ENCODE measurements at regions not wholly inside any gene's neighbourhood (a gene's known extent, or its start where the extent isn't known, plus 50 kb on each side); places are given as distances from the start of the nearest gene placed in this dataset.

GRCh38 chr9:110115826-110116542, 92.0 kb downstream of the C9orf152 start:
- TF ChIP-seq CEBPB (IDR thresholded peaks at IDR 0.05; ENCODE audit: low read depth, low read length) (peak; percentile 98), USF2 (IDR thresholded peaks at IDR 0.05; ENCODE audit: low read depth, low read length) (no peak), POLR2A (IDR thresholded peaks at IDR 0.05; ENCODE audit: low read depth, low read length) (peak; percentile 66; the same call in 1 of the 2 replicates)
- POLR2A ChIA-PET (ENCODE audit: unreplicated experiment) = interaction anchor here (0.9 kb wide), 1 partner anchor 10 kb away, joined by 3 read pairs; no protein-coding TSS in a partner anchor
- H4K8ac ChIP-seq (ENCODE audit: low read depth in 2 of 2, low read length in 2 of 2) = peak overlapping the region; percentile 58 to 88
- H3K9me1 ChIP-seq (ENCODE audit: insufficient read depth, low read length) = peaks cover 35% of the 10 kb centered on the region
- H2BK20ac ChIP-seq (ENCODE audit: low read depth, low read length) = peak overlapping the region; percentile 74; the same call in 1 of the 2 replicates
- DNase-seq (peak; percentile 91), ATAC-seq (ENCODE audit: low read depth) (peak; percentile 65)
- peak overlapping the region; percentile 68 for H3K4me2 ChIP-seq (ENCODE audit: low read depth, low read length)
- H3K23ac ChIP-seq (ENCODE audit: low read depth, low read length) = peak overlapping the region; percentile 79
- H3K36me3 ChIP-seq (ENCODE audit: control insufficient read depth, insufficient read depth, low read length) = peaks cover 12% of the 10 kb centered on the region
- peaks cover 72% of the 10 kb centered on the region for H4K20me1 ChIP-seq (ENCODE audit: insufficient read depth, low read length)
- no peaks in the 10 kb centered on the region for H3K9me3 ChIP-seq (ENCODE audit: control insufficient read depth, insufficient read depth, low read length)
- peak overlapping the region; percentile 93 for H3K27ac ChIP-seq (ENCODE audit: insufficient read depth, low read length)
- peak overlapping the region; percentile 91 for H2BK5ac ChIP-seq (ENCODE audit: low read depth, low read length, poor library complexity, severe bottlenecking)
- H3K4ac ChIP-seq (ENCODE audit: low read depth, low read length) = peak overlapping the region; percentile 61
- no peaks in the 10 kb centered on the region for H3K27me3 ChIP-seq (ENCODE audit: control insufficient read depth, insufficient read depth, low read length)
- dilution Hi-C loops (cut with HindIII; ENCODE audit: low sequenced_read_pairs, unreplicated experiment) = no loop called here
- BruUV-seq (replicated peaks) = no TSS peak
- H3K79me1 ChIP-seq (ENCODE audit: low read depth in 1 of 2, low read length in 2 of 2) = peaks cover 23 to 80% of the 10 kb centered on the region in 2 experiments; a peak in 3 of 4 replicates
- peak overlapping the region; percentile 93 for H2AK5ac ChIP-seq (ENCODE audit: low read depth, low read length)
- peak overlapping the region; percentile 79 for H4K91ac ChIP-seq (ENCODE audit: insufficient read depth, low read depth, low read length)
- CTCF ChIA-PET = interaction anchor here (0.6 kb wide), 2 partner anchors 28 to 495 kb away, joined by 3 read pairs; no protein-coding TSS in a partner anchor
- no peak overlapping the region for H3K9ac ChIP-seq (ENCODE audit: low read depth, low read length)
- peak overlapping the region; percentile 10 for H2AK9ac ChIP-seq (replicated peaks; ENCODE audit: low read depth, low read length, poor library complexity)
- peak overlapping the region; percentile 68 for H3K18ac ChIP-seq (ENCODE audit: low read depth, low read length)
- in situ Hi-C loops (cut with MboI; ENCODE audit: low sequenced_read_pairs) = no loop called here
- H3K4me3 ChIP-seq (ENCODE audit: insufficient read depth, low read depth, low read length) = no peak overlapping the region
- no peak overlapping the region for H2AFZ ChIP-seq (replicated peaks; ENCODE audit: low read length, poor library complexity)
- H4K5ac ChIP-seq (ENCODE audit: low read depth, low read length) = peak overlapping the region; percentile 62
- peak overlapping the region; percentile 80 for H2BK15ac ChIP-seq (ENCODE audit: low read depth, low read length)
- peak overlapping the region; percentile 72 for H3K14ac ChIP-seq (replicated peaks; ENCODE audit: low read depth, low read length)
- peak overlapping the region; percentile 68 for H3K56ac ChIP-seq (ENCODE audit: extremely low read depth, insufficient read depth, low read length)
- no CpG with 5 or more reads among the region's 14 CpGs for WGBS, 2 experiments (ENCODE audit: extremely low coverage in 2 of 2, insufficient read length in 1 of 2)
- peaks cover 27% of the 10 kb centered on the region for H3K4me1 ChIP-seq (ENCODE audit: control insufficient read depth, insufficient read depth, low read length)
- intact Hi-C loops (cut with micrococcal nuclease) = no loop called here
- peak overlapping the region; percentile 84 for H2BK120ac ChIP-seq (ENCODE audit: low read depth, low read length)

Measured in IMR-90 (cell line).